HK-2 (cell line): ENCODE measurements at regions not wholly inside any gene's neighbourhood (a gene's known extent, or its start where the extent isn't known, plus 50 kb on each side); places are given as distances from the start of the nearest gene placed in this dataset.

Experiments
- DNase-seq: peaks from one replicate; pipeline ENCODE4 v3.0.0-alpha.2; 2018; ENCODE audit not compliant: unreplicated experiment

DNA sequence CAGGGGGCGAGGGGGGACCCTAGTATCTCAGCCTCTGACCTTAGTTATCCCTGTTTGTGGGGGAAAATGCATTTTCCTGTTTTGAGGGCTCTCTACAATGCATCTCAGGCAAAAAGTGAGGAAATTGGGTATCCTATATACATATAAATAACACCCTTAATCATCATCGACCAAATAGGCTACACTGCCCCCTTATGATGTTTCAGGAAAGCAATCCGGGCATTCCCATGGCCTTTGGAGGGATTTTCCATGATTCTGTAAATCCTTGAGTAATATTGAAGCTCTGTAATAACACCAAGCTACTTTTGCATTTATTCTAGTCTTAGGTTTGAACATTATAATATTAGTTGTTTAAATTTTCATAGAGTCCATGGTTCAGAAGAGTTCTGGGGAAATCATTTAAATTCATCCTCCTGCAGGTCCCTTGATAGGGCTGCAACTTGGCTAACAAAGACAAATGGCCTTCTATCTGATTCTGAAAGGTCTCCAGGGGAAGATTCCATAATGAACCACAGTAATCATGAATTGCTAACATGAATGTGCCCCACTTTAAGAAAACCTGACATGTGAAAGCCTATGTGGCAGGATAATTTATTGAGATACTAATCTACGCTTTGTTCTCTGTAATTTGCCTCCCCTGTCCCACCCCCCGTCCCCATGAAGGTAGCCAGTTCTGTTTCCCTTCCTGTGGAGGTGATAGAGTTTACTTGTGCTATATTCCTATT lies 91.5 kb upstream of the SCOC start:
- no peak for DNase-seq

DNA sequence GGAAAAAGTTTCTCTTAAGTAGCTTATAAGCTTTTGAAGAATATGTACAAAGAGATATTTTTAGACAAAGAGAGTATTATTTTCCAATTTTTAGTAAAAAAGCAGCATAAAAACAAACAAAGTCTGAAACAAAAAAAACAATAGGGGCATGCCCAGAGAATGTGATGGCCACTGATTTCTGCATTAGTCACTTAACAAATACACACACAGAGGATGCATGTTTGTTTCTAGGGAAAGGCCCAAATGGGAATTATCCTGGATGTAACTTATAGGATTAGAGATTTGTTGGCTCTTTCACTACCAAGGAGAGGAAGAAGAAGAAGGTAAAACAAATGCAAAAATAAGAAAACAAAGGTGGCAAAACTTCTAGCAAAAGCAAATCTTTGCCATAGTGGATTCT lies 95.9 kb upstream of the SCOC start:
- DNase-seq, result no peak

DNA sequence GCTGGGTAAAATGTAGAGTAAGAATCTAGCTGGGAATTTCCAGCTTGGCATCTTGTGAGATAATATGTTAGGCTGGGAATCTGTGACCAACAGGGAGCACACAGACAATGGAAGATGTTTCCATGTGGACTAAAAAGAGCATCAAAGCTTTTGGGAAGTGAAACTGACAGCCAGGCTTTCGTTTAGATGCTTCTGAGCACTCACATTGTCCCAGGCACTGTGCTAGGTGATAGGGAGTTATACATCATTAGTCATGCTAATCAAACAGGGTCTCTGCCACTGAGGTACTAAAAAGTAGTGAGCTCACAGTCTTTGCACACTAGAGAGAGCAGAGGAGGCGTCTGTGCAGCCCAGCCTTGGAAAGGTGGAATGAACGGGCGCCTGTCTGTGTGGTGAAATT lies 101.9 kb upstream of the SCOC start:
- DNase-seq, result no peak

DNA sequence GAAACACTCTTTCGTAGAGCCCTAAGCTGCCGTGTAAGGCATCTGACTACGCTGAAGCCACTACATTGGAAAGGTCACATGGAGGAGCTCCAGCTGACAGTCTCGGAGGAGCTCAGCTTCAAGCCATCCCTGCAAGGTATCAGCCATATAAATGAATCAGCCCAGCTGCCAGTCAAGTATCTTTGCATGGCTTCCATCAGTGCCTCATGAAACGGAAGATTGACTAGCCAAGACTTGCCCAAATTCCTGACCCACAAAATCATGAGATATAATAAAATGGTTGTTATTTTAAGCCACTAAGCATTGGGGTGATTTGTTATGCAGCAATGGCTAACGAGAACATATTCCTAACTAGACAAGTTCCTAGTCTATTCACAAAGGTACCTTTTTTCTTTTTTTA lies 104.1 kb upstream of the SCOC start:
- no peak for DNase-seq

DNA sequence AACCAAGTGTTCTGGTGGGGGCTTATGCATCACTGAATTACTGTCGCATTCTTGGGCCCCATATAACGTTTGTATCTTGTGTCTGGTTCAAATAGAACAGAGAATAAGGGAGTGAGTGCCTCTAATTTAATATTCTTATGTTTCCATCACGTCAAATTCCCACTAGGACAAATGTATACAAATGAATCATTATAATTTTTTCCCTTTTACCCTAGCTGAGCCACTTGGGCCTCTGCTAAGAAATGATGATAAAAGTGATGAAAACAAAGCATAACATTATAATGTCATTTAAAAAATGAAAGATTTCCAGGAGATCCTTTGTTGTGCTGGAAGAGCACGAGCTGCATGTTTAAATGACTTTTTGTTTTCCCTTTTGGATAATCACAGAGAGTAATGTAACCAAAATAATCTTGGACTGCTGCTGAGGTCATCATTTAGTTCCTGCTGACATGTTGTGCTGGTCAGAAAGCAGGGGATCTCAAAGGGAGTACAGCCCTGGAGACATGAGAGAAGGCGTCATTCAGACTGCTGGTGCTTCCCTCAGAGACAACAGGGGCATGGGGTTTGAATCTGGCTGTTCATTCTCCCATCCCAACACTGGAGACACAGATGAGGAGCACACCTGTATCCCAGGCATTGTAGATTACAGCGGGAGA lies 105.1 kb upstream of the SCOC start:
- DNase-seq, result no peak

DNA sequence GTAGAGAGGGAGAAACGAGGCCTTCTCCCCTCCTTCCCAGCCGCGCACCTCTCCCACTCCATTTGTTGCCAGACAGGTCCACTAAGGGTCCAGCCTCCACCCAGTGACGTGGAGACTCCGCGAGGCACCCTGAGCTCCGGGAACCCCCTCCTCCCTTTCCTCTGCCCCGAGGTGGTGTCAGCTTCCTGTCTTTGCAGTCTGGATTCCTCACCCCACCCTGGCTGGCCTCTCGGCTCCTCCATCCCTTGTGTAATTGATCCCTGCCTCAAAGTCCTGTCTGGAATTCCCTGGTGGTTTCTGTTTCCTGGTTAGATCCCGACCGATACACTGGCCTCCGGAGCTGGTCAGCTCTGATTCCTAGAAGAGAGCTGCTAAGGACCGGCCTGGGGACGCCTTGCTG lies 105.9 kb upstream of the SCOC start:
- no peak for DNase-seq

DNA sequence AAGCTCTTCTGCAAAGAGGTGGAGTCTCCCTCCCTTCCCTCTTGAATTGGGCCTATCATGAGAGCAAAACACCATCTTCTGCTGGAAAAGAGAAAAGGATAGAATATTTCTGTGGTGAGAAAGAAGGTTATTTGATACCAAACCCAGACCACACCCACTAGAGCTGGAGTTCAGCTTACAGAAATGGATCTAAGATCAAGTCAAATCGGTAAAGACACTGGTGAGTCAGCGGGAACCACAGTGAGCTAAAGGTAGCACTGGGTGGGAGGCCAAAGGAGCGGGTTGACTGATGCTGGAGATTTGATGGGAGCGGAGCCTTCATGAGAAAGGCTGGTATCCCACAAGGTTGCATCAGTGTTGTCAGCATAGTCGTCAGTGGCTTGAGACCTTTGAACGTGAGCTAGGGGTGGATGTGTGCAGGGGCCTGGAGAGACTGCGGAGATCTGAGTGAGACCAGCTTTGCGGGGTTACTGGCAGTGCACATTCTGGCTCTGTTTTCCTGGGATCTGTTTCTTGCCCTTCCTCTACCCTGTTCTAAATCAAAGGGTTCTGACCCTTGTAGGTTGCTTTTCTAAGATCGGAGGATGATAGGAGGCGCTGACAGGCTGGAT lies 106.4 kb upstream of the SCOC start:
- DNase-seq, result no peak

DNA sequence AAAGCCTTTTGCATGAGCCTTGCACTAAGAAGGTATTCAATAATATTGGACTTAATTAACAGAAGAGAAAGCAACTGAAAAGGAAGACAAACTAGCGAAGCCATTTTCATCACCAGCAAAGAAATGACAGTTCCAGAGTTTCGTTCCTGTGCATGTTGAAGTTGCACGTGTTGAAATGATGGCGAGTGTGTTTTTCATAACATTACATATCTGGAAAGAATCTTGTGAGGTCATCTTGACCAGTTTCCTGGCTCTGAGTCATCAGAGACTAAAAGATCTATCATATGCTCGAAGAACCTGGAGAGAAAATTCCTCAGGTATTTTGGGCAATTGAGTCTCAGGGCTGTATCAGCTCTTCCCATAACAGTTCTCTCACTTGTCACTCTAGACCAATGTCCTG lies 106.2 kb upstream of the MAML3 start:
- DNase-seq, result no peak

DNA sequence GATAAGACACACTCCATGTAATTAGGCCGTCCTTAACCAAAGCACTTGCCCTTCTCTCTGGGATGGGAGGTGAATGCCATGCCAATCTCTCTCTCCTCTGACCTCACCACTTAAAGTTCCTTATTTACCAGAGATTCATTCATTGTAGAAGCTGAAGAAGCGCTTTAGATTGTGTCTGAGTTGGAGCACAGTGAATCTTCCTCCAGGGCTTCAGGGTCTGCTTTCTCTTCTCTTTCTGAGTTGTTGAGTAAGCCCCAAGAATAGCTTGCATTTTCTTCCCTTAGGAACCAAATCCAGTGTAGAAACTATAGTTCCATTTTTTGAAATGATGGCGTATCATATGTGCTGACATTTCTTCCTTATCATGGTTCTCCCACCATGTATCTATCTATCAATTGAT lies 104.5 kb upstream of the MAML3 start:
- no peak for DNase-seq

DNA sequence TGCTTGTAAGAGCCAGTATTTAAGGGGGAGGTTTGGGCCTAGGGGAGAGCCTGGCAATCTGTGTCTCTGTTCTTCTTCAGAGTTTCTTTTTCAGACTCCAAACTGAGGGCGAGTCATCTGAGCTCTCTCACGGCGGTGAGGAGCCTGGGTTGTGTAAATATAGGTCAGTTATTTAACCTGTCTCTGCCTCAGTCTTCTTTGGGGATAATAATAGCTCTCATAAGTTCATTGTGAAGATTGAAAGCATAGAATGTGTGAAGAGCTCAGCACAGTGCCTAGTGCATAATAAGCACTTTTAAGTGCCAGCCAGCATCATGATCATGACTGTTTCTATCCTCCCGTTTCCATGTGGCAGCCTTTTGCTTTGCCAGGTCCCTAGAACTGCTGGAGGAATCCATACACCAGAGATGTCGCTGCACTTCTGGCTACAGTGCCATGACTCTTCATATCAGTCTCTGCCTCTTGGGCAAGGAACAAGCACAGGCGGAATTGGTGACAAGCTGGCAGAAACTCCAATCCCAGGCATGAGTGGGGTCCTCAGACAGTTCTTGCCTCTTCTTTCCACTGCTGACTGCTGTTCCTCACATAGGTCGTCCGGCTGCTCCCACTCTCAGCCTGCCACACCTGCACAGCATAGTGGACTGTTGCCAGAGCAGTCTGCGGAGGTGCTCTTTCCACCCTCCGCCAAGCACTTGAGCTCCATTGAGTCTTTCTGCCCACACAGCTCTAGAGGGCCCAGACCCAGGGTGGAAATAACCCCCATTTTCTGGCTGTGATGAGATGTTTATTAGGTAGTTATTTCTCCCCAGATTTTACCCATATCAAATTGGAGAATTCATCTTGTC lies 103.7 kb upstream of the MAML3 start:
- no peak for DNase-seq

DNA sequence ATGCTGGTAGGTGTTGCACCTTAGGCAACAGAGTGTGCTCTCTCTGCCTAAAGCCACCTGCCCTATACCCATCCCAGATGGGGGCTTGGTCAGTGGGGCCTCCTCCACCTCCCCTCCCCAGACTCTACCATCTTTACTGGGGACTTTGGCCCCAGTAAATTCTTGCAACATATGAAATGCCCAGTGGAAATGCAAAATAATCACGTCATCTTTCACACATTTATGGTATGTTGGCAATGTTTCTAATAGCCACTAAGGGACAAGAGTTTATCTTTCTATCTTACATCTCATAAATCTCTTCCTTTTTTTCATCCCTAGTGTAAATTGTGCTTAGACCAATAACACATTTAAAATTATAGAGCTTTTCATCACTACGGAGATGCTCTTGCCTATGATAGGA lies 103.0 kb upstream of the MAML3 start:
- no peak for DNase-seq

DNA sequence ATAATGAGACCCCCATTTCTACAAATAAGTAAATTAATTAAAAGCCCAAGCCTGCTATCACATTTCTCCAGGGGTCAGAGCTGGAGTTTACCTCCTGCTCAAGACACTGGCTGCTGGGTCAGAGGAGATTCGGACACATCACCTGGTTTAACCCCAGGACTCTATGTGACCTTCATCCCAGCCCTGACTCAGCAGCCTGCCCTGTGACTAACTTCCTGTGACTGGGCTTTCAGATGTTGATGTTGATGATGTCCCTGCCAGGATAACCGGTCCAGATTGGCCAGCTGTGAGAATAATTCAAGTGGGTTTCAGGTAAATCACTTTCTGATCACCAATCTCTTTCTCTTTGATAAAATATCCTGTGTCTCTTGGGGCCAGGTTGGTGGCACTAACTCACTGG lies 102.4 kb upstream of the MAML3 start:
- no peak for DNase-seq

DNA sequence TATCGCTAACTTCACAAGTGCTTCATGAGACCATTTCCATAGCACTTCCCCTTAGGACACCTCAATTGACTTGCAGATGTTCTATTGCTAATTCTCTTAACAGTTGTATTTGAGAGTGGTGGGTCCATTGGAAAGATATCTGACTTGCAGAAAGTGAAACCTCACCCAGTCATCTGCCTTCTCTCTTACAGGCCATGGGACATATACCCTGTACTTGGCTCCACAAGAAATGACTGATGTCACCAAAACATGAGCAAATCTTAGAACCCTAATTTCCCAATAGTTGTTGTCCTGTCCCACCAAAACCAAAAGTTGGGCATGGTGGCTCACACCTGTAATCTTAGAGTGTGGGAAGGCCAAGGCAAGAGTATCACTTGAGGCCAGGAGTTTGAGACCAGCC lies 101.9 kb upstream of the MAML3 start:
- DNase-seq, result no peak

DNA sequence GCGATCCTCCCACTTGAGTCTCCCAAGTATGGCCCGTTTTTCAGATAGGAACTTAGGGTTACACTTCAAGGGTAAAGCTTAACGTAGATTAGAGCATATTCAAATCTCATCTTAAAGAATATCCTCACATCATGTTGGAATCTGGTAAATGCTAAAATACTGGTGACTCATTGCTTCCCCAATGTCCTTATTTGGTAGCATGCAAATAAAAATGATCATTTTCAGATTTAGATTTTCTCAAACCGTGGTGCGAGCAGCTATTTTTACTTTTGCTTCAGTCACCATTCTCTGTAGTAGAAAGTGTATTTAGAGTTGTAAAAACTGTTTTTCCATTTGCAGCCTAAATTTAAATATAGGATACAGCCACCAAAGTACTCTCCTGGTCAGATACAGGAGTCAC lies 101.5 kb upstream of the MAML3 start:
- no peak for DNase-seq

DNA sequence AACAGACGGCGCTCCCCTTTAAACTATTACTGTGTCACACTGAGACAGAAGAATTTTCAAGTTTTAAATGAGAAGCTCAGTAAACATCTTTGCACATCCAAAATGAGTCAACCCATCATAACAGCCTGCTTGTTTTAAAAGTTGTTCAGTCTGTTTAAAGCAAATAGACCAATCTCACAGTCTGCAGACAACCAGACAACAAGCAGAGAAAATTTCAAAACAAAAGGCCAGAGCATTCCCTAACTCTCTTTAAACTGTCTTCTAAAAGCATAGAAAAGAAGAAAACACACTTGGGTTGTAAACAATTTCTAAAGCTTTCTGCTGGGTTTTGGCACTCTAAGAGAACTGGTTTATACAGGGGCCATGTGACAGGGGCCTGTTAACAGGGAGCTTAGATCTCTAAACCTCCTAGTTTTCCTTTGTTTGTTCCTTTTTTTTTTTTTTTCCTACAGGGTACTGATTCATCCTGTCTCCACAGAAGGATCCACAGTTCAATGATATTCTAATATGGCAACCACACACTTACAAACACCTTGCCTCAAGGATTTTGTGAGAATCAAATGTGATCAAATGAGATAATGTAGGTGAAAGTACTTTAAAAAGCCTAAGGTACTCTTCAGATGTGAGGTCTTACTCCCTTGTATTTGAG lies 100.8 kb upstream of the MAML3 start:
- DNase-seq, result no peak

DNA sequence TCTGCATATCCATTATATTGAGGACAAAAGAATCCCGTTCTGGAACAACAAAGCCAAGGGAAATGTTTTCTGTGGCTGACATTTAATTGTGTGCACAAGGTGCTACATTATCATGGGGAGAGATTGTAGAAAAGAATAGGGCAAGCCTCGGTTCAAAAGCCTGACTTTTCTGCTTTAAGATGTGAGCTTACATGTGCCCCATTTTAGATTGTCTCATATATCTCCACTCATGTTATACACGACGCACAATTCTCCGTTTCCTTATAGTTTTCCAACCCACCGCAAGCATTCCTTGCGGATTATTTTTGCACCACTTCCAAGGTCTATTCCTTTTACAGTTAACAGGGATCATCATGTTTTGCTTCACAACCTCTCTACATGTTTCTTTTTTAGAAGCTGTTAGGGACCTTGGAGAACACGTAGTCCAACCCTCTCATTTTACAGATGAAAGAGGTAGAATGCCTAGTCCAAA lies 99.6 kb upstream of the MAML3 start:
- DNase-seq, result no peak

DNA sequence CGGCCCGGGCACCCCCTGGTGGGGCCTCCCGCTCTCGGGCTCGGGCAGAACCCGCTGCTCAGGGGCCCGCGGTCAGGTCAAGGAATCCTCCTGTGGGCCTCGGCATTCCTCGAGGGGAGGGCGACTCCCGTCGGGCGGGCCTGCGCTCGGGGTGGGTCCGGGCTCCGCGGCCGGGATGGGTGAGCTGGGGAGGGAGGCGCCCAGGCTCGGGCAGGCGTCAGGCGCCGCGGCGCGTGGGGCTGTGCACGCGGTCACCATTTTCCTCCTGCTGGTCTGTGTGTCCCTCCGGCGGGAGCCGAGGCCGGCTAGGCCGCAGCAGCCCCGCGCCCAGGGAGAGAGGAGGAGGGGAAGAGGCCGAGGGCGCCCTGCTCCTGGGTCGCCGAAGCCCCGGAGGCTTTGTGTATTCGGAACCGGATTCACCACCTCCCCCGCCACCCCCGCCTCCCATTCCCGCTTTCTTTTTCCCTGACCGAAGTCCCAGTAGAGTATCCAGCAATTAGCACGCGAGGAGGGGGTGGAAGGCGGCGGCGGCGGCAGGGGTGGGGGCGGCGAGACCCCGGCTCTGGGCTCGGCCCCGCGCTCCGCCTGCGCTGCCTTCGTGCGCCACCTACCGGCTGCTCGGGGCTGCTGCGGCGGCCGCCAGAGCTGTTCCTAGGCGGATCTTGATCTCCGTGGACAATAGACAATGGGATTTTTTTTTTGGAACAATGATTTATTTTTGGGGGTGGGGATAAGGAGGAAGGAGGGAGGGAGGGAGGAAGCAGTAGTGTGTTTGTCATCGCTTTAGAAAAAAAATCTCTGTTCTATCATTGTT lies 99.0 kb upstream of the MAML3 start:
- DNase-seq, result peak; percentile 68

DNA sequence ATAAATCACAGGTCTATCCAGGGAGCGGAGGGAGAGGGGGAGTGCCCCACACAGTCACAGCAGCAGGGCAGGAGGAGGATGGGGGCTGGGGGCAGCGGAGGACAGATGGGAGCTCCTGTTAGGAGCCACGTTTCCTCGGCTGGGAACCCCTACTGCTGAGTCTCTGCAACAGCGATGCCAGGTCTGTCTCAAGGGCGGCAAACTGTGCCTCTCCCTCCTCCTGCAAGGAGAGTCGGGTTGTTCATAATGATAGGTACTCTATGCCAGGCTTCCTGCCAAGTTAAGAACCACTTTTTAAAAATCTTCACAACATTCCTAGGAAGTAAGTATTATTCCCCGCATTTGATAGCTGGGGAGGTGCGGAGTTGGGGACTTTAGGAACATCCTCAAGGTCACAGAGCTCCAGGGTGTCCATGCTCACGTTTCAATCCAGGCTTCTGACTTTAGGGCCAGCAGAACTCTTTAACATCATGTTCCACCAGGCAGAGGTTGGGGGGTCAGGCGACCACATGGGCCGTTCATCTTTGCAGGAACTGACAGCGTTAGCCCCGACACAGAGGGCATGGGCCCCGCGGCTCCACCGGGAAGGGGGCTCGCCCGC lies 98.3 kb upstream of the MAML3 start:
- no peak for DNase-seq

DNA sequence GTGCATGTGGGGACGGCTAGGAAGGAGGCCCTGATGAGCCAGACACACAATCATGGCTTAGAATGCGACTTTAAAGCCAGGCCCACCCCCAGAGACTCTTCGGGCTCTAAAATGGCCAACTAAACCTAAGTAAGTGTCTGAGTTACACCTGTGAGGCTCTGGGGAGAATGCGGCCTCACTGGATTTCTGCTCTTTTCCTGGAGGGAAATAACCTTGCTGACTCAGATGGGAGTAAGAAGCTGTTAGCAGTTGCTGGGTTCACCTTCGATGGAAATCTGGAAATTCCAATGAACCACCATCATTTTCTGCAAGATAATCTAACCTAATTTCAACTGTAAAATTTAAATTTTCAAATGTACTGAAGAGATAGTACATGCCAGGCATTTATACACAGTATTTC lies 97.6 kb upstream of the MAML3 start:
- DNase-seq, result no peak

DNA sequence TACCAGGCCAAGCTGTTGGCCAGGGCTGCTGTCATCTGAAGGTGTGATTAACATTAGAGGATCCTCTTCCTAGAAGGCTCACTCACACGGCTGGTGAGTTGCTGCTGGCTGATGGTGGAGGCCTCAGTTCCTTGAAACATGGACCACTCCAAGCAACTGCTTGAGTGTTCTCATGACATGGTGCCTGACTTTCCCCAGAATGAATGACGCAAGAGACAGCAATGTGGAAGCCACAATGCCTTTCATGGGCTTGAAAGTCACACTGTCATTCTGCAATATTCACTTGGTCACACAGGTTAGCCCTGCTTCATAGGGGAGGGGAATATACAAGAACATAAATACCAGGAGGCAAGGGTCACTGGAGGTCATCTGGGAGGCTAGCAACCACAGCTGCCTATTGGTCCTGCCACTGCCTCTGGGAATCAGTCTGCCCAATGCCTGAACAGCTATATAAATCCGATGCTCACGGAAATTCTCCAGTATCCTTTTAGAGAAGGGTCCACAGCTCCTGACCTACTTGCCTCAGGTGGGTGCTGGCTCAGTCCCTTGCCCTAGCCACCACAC lies 97.1 kb upstream of the MAML3 start:
- no peak for DNase-seq
